Activated T-cell treated with anti-CD3 and anti-CD28 coated beads, Interleukin-2, amount 50 U/mL, for 24 hours (primary cell): ENCODE measurements at regions not wholly inside any gene's neighbourhood (a gene's known extent, or its start where the extent isn't known, plus 50 kb on each side); places are given as distances from the start of the nearest gene placed in this dataset.

ENCODE experiments used
- DNase-seq: peaks from one replicate; pipeline ENCODE4 v3.0.0-alpha.2; 2020
- H3K27ac Mint-ChIP-seq: 2 replicates; pipeline ENCODE4 v1.8.0; 2020; ENCODE audit warnings: mild to moderate bottlenecking, mixed read lengths
- H3K27me3 Mint-ChIP-seq: 2 replicates; pipeline ENCODE4 v1.8.0; 2020; ENCODE audit warnings: mixed read lengths
- H3K36me3 Mint-ChIP-seq: 2 replicates; pipeline ENCODE4 v1.8.0; 2020; ENCODE audit warnings: low read depth, mixed read lengths
- H3K4me1 Mint-ChIP-seq: 2 replicates; pipeline ENCODE4 v1.8.0; 2020; ENCODE audit warnings: low read depth, mixed read lengths
- H3K4me3 Mint-ChIP-seq: 2 replicates; pipeline ENCODE4 v1.8.0; 2020; ENCODE audit warnings: mild to moderate bottlenecking, moderate library complexity, mixed read lengths
- H3K9me3 Mint-ChIP-seq: 2 replicates; pipeline ENCODE4 v1.8.0; 2020; ENCODE audit warnings: mixed read lengths

DNA sequence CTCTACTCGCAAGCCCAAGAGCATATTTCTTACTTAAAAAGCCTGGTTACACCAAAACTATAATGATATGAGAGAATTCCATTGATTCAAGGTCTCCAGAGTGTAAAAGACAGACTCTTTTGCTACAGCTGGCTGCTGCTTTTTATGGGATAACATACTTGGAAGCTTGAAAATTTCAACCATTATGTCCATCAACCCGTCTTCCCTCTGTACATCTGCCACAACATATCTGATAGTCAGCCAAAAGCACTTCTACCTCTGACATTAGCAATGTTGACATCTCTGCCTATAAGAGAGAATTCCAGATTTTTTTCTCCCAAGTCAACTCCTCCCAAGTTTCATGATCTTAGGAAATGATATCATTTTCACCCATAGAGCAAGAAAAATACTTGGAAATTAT is 54.4 kb upstream of the IQCM start:
- H3K4me3 Mint-ChIP-seq, result no peak overlapping the region
- no peak for DNase-seq
- no peaks in the 10 kb centered on the region for H3K4me1 Mint-ChIP-seq
- H3K36me3 Mint-ChIP-seq, result no peaks in the 10 kb centered on the region
- no peak overlapping the region for H3K27ac Mint-ChIP-seq
- peaks cover 4% of the 10 kb centered on the region for H3K9me3 Mint-ChIP-seq
- no peaks in the 10 kb centered on the region for H3K27me3 Mint-ChIP-seq

DNA sequence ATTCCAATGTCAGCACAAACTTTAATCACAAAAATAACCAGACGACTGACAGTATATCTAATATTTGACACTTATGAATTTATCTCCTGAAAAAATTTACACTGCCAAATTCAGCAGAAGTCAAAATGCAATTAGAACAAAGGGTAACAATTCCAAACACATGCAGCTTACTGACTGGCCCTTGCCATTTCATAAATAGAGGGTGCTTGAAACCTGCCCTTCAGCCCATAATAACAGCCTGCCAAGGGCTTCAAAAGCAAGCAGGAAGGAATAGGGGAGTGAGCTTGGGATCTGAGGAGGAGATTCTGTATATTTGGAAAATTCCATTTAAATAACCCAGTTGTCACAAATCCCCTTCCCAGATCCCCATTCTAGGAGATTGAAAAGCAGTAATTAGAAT is 66.1 kb upstream of the IQCM start:
- DNase-seq, result no peak
- Mint-ChIP-seq H3K36me3 (no peaks in the 10 kb centered on the region), H3K27me3 (no peaks in the 10 kb centered on the region), H3K27ac (no peak overlapping the region), H3K4me3 (no peak overlapping the region), H3K9me3 (no peaks in the 10 kb centered on the region), H3K4me1 (no peaks in the 10 kb centered on the region)

DNA sequence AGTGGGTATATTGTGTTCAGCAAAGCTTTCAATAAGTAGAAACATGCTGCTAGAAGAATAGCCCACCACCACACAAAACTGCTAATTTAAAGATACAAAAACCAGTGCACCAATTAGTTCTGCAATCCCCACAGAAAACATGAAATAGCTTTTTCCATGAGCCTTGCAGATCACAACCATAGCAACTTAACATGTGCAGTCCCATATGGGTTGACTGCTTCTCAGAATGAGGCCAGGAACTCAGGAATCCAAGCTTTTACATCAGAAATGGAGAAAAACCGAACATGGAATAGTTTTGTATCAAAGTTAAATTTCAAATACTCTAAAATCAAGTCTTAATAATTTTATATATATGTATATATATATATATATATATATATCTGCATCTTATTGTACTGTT is 66.6 kb upstream of the IQCM start:
- DNase-seq, result no peak
- no peak overlapping the region for H3K27ac Mint-ChIP-seq
- H3K4me3 Mint-ChIP-seq, result no peak overlapping the region
- H3K27me3 Mint-ChIP-seq, result no peaks in the 10 kb centered on the region
- H3K36me3 Mint-ChIP-seq, result no peaks in the 10 kb centered on the region
- no peaks in the 10 kb centered on the region for H3K4me1 Mint-ChIP-seq
- H3K9me3 Mint-ChIP-seq, result no peaks in the 10 kb centered on the region

GRCh38 chr4:149884046-149884445 is 68.4 kb upstream of the IQCM start:
- H3K27ac Mint-ChIP-seq, result no peak overlapping the region
- H3K4me3 Mint-ChIP-seq, result no peak overlapping the region
- no peaks in the 10 kb centered on the region for H3K27me3 Mint-ChIP-seq
- no peaks in the 10 kb centered on the region for H3K36me3 Mint-ChIP-seq
- no peak for DNase-seq
- no peaks in the 10 kb centered on the region for H3K4me1 Mint-ChIP-seq
- no peaks in the 10 kb centered on the region for H3K9me3 Mint-ChIP-seq

DNA sequence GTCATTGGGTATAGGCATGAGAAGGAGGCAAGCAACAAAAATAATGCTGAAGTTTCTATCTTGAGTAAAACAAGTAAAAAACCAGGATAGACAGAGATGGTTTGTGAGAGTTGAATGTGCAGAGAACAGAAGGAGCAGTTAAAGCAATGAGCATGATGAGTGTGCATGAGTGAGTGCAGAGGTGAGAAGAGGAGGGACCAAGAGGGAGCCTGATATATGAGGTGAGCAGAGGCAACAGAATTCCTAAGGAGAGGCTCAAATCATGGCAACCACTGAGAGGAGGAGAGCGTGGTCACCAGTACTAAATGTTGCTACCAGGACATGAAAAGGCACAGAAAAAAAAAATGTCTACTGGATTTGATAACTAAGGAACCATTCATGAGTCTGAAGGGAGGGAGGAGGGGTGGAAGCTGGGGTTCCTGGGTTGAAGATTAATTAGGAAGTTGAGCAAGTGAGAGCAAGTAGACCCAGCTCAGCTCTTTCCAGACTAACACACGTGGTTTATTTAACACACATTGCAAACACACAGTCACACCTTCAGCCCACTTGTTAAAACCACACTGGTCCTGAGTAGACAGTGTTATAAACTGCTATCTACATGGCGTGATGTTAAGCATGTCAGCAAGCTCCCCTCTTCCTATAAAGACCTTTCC is 69.0 kb upstream of the IQCM start:
- Mint-ChIP-seq H3K4me3 (no peak overlapping the region), H3K9me3 (no peaks in the 10 kb centered on the region), H3K27ac (no peak overlapping the region), H3K4me1 (no peaks in the 10 kb centered on the region), H3K27me3 (no peaks in the 10 kb centered on the region), H3K36me3 (no peaks in the 10 kb centered on the region)
- DNase-seq, result no peak

- no peaks in the 10 kb centered on the region for H3K9me3 Mint-ChIP-seq
- H3K4me3 Mint-ChIP-seq, result no peak overlapping the region
- no peaks in the 10 kb centered on the region for H3K4me1 Mint-ChIP-seq
- H3K27me3 Mint-ChIP-seq, result no peaks in the 10 kb centered on the region
- DNase-seq, result no peak
- no peak overlapping the region for H3K27ac Mint-ChIP-seq
- no peaks in the 10 kb centered on the region for H3K36me3 Mint-ChIP-seq
These were observed 70.3 kb upstream of the IQCM start for GRCh38 chr4:149885896-149886295.

GRCh38 chr4:149886786-149887490 is 71.3 kb upstream of the IQCM start:
- Mint-ChIP-seq H3K4me1 (no peaks in the 10 kb centered on the region), H3K36me3 (no peaks in the 10 kb centered on the region), H3K27me3 (no peaks in the 10 kb centered on the region), H3K27ac (no peak overlapping the region), H3K4me3 (no peak overlapping the region), H3K9me3 (no peaks in the 10 kb centered on the region)
- DNase-seq, result no peak

- Mint-ChIP-seq H3K9me3 (no peaks in the 10 kb centered on the region), H3K36me3 (no peaks in the 10 kb centered on the region), H3K4me3 (no peak overlapping the region), H3K27ac (no peak overlapping the region), H3K27me3 (no peaks in the 10 kb centered on the region), H3K4me1 (no peaks in the 10 kb centered on the region)
- DNase-seq, result no peak
These were observed 74.3 kb upstream of the IQCM start for GRCh38 chr4:149889991-149890390.

- H3K4me3 Mint-ChIP-seq, result no peak overlapping the region
- H3K27me3 Mint-ChIP-seq, result no peaks in the 10 kb centered on the region
- H3K27ac Mint-ChIP-seq, result no peak overlapping the region
- no peaks in the 10 kb centered on the region for H3K4me1 Mint-ChIP-seq
- no peak for DNase-seq
- H3K36me3 Mint-ChIP-seq, result no peaks in the 10 kb centered on the region
- H3K9me3 Mint-ChIP-seq, result no peaks in the 10 kb centered on the region
These were observed 74.9 kb upstream of the IQCM start for GRCh38 chr4:149890531-149890930.

- no peak for DNase-seq
- Mint-ChIP-seq H3K27me3 (no peaks in the 10 kb centered on the region), H3K27ac (no peak overlapping the region), H3K36me3 (no peaks in the 10 kb centered on the region), H3K4me3 (no peak overlapping the region), H3K4me1 (no peaks in the 10 kb centered on the region), H3K9me3 (no peaks in the 10 kb centered on the region)
These were observed 75.8 kb upstream of the IQCM start for GRCh38 chr4:149891426-149891825.

DNA sequence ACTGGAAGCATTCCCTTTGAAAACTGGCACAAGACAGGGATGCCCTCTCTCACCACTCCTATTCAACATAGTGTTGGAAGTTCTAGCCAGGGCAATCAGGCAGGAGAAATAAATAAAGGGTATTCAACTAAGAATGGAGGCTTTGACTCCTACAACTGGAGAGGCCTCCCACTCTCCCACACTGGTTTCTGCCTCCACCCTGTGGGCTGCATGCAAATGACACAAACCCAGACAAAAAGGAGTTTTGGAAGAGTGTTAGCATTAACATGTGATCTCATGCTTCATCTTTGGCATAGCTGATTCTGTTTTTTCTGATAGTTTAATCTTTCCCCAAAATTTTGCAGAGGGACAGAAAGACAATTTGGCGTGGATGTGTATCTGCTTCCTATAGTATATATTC is 80.8 kb upstream of the IQCM start:
- DNase-seq, result no peak
- Mint-ChIP-seq H3K9me3 (no peaks in the 10 kb centered on the region), H3K4me1 (no peaks in the 10 kb centered on the region), H3K4me3 (no peak overlapping the region), H3K27me3 (no peaks in the 10 kb centered on the region), H3K27ac (no peak overlapping the region), H3K36me3 (no peaks in the 10 kb centered on the region)

- H3K4me3 Mint-ChIP-seq, result no peak overlapping the region
- no peaks in the 10 kb centered on the region for H3K36me3 Mint-ChIP-seq
- no peak for DNase-seq
- no peaks in the 10 kb centered on the region for H3K27me3 Mint-ChIP-seq
- no peaks in the 10 kb centered on the region for H3K9me3 Mint-ChIP-seq
- H3K27ac Mint-ChIP-seq, result no peak overlapping the region
- H3K4me1 Mint-ChIP-seq, result no peaks in the 10 kb centered on the region
These were observed 82.1 kb upstream of the IQCM start for GRCh38 chr4:149897783-149898182.

DNA sequence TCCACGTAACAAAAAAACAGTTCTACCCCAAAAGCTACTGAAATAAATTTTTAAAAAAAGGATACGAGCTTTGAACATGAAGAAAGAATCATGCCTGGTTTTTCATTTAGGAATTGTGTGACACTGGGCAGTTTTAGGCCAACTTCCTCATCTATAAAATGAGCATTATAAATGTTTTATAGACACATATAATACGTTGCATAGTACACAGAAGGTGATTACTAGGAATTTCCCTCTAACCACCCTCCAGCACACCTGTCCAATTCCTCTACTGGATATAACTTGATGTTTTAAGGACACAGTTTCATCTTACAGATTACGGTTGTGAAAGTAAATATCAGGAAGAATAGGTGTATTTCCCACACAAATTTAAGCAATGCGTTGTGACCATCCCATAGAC is 85.5 kb upstream of the IQCM start:
- Mint-ChIP-seq H3K9me3 (no peaks in the 10 kb centered on the region), H3K4me1 (no peaks in the 10 kb centered on the region), H3K36me3 (no peaks in the 10 kb centered on the region), H3K27ac (no peak overlapping the region), H3K27me3 (no peaks in the 10 kb centered on the region), H3K4me3 (no peak overlapping the region)
- no peak for DNase-seq

- no peak overlapping the region for H3K4me3 Mint-ChIP-seq
- H3K9me3 Mint-ChIP-seq, result no peaks in the 10 kb centered on the region
- DNase-seq, result no peak
- H3K27me3 Mint-ChIP-seq, result no peaks in the 10 kb centered on the region
- H3K4me1 Mint-ChIP-seq, result no peaks in the 10 kb centered on the region
- H3K36me3 Mint-ChIP-seq, result no peaks in the 10 kb centered on the region
- no peak overlapping the region for H3K27ac Mint-ChIP-seq
These were observed 86.6 kb upstream of the IQCM start for GRCh38 chr4:149902242-149902641.

GRCh38 chr4:149910177-149910576 is 94.5 kb upstream of the IQCM start:
- H3K36me3 Mint-ChIP-seq, result no peaks in the 10 kb centered on the region
- H3K27ac Mint-ChIP-seq, result no peak overlapping the region
- no peaks in the 10 kb centered on the region for H3K9me3 Mint-ChIP-seq
- no peak overlapping the region for H3K4me3 Mint-ChIP-seq
- H3K4me1 Mint-ChIP-seq, result no peaks in the 10 kb centered on the region
- H3K27me3 Mint-ChIP-seq, result no peaks in the 10 kb centered on the region
- no peak for DNase-seq
